GM12872 (cell line): ENCODE measurements at regions not wholly inside any gene's neighbourhood (a gene's known extent, or its start where the extent isn't known, plus 50 kb on each side); places are given as distances from the start of the nearest gene placed in this dataset.
A peak's percentile ranks its signal among the peaks of the same experiment; 100 is the strongest.

Source experiments
- TF ChIP-seq, protein P1 (sequence below): IDR thresholded peaks from 3 replicates; pipeline ENCODE4 v1.5.1; 2011; ENCODE audit warnings: low read depth, mild to moderate bottlenecking, low read length, moderate library complexity; ENCODE audit not compliant: insufficient read depth

- TF ChIP-seq, protein P1, sequence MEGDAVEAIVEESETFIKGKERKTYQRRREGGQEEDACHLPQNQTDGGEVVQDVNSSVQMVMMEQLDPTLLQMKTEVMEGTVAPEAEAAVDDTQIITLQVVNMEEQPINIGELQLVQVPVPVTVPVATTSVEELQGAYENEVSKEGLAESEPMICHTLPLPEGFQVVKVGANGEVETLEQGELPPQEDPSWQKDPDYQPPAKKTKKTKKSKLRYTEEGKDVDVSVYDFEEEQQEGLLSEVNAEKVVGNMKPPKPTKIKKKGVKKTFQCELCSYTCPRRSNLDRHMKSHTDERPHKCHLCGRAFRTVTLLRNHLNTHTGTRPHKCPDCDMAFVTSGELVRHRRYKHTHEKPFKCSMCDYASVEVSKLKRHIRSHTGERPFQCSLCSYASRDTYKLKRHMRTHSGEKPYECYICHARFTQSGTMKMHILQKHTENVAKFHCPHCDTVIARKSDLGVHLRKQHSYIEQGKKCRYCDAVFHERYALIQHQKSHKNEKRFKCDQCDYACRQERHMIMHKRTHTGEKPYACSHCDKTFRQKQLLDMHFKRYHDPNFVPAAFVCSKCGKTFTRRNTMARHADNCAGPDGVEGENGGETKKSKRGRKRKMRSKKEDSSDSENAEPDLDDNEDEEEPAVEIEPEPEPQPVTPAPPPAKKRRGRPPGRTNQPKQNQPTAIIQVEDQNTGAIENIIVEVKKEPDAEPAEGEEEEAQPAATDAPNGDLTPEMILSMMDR = no peak
Observed at GRCh38 chr7:12056977-12057376, 154.1 kb upstream of the TMEM106B start.

DNA sequence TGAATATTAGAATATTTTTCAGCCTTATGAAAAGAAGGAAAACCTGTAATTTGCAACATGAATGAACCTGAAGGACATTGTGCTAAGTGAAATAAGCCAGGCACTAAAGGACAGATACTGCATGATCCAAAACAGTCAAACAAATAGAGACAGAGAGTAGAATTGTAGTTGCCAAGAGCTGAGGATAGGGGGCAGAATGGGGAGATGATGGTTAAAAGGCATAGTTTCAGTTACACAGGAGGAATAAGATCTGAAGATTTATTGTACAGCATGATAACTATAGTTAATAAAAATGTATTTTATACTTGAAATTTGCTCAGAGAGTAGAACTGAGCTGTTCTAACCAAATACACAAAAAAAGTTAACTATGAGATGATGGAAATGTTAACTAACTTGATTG, 149.0 kb upstream of the TMEM106B start:
- TF ChIP-seq, protein P1 = peak; percentile 41; the same call in 2 of the 3 replicates

DNA sequence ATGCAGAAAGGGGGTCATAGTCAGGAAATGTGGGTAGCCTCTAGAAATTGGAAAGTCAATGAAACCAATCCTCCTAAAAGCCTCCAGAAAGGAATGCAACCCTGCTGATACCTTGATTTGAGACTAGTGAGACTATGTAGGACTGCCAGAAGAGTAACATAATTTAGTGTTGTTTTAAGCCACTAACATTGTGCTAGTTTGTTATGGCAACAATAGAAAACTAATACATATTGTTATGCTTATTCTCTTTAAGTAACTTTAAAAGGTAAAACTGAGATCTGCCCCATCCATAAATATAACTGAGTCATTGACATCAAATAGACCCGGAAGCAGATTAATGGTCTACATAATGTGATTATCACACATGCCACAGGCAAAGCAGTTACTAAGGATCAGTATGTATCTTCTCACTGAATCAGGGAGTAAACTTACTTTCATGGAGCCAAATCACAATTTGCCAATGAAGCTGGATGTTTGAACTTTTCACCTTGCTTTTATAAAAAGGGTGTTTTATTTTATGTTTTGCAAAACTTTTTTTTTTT, 146.4 kb upstream of the TMEM106B start:
- TF ChIP-seq, protein P1 = no peak

DNA sequence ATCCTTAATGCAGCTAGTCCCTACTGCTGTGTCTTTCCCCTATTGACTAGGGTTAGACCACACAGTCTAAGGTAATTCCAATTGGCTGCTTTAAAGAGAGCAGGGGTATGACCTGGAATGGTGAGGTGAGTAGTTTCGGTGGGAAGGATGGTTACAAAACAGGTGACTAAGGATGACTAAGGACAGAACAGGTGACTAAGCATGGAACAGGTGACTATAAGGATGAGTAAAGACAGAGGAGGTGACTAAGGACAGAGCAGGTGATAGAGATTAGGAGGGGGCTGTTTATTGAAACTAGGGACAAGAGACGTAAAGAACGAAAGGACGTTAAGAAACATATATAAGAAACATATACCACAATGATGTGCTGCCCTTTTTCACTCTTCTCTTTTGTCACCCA, 145.1 kb upstream of the TMEM106B start:
- TF ChIP-seq, protein P1 = no peak

GRCh38 chr7:12066521-12066920, 144.6 kb upstream of the TMEM106B start:
- TF ChIP-seq, protein P1 = no peak

GRCh38 chr7:12067156-12067831, 143.8 kb upstream of the TMEM106B start:
- TF ChIP-seq, protein P1 = peak; percentile 63

- TF ChIP-seq, protein P1 = no peak
Observed at GRCh38 chr7:12069757-12070156, 141.3 kb upstream of the TMEM106B start.
